ENCODE measurements at regions not wholly inside any gene's neighbourhood (a gene's known extent, or its start where the extent isn't known, plus 50 kb on each side); places are given as distances from the start of the nearest gene placed in this dataset.
A peak's percentile ranks its signal among the peaks of the same experiment; 100 is the strongest.

DNA sequence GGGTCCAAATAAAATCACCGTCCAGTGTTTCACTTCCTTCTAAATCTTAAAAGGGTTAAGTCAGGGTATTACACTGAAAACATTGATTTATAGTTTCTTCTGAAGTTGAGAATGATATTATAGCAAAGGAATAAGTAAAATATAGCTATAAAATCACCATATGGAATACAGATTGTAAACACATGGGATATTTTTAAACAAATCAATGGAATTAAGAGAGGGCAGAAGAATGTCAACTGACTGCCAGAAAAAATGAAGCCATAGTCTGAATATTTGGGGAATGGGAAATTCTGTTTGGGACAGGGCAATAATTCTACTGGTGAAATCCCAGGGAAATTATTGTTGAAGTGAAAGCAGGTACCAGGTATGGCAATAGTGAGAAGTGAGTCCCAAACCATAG, 664.6 kb downstream of the NCAM2 start:
- no peak for DNase-seq
- H3K27ac ChIP-seq (ENCODE audit: low read depth in 1 of 3, low read length in 2 of 3) = no peak overlapping the region
- no peak overlapping the region for H3K4me3 ChIP-seq (ENCODE audit: low read depth in 1 of 3, low read length in 3 of 3)
- H3K27me3 ChIP-seq (ENCODE audit: control insufficient read depth in 3 of 3, insufficient read depth in 3 of 3, low read length in 3 of 3) = no peaks in the 10 kb centered on the region
- no peaks in the 10 kb centered on the region for H3K36me3 ChIP-seq (ENCODE audit: control insufficient read depth in 3 of 3, insufficient read depth in 2 of 3, low read depth in 1 of 3, low read length in 3 of 3)
- no peak for FAIRE-seq
- 72 to 90% (median 89%) methylated on average over 1 of the region's 1 CpG for WGBS, 3 donors
- no peaks in the 10 kb centered on the region for H3K4me1 ChIP-seq (ENCODE audit: control insufficient read depth in 3 of 3, insufficient read depth in 2 of 3, low read depth in 1 of 3, low read length in 2 of 3)
- no peaks in the 10 kb centered on the region for H3K9me3 ChIP-seq (ENCODE audit: control insufficient read depth in 2 of 2, insufficient read depth in 1 of 2, low read depth in 1 of 2, low read length in 1 of 2)

DNA sequence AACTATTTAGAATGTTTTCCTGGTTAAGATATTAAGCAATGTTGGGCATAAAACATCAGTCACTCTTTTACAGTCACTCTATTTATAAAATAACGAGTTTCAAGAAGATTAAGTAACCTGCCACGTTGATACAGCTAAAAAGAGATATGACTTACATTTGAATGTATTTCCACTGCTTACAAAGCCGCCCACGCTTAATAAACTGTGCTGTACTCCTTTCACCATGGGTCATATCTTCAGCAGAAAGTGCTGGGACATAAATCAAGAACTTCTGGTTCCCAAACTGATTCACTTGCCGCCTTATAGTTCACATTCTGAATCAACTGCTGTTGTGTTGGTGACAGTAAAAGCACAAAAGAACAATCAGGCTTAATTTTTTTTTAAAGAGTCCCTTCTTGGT, 666.7 kb downstream of the NCAM2 start:
- H3K27me3 ChIP-seq (ENCODE audit: control insufficient read depth in 3 of 3, insufficient read depth in 3 of 3, low read length in 3 of 3) = no peaks in the 10 kb centered on the region
- FAIRE-seq = no peak
- H3K27ac ChIP-seq (ENCODE audit: low read depth in 1 of 3, low read length in 2 of 3) = no peak overlapping the region

DNA sequence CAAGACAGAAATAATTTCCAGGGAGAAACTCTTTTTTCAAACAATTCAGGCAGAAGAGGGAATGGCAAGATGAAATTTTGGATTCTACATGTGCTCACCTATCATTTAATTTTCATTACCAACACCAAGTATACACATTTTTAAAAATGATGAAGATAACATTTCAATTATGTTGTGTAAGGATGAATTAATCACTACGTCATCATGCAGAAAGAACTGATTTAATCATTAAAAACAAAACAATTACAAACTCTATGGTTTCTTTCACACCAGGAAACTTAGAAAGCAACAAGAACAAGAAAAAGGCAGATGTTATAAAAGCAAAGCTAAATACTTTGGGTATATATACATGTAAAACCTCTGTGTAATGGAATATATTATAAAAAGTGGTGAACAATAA, 668.5 kb downstream of the NCAM2 start:
- FAIRE-seq (no peak), DNase-seq (no peak)
- H3K9me3 ChIP-seq (ENCODE audit: control insufficient read depth in 2 of 2, insufficient read depth in 1 of 2, low read depth in 1 of 2, low read length in 1 of 2) = peaks cover 0 to 3% of the 10 kb centered on the region in 2 donors
- WGBS, 3 donors = 67 to 87% (median 74%) methylated on average over 1 of the region's 1 CpG
- H3K4me1 ChIP-seq (ENCODE audit: control insufficient read depth in 3 of 3, insufficient read depth in 2 of 3, low read depth in 1 of 3, low read length in 2 of 3) = no peaks in the 10 kb centered on the region
- no peaks in the 10 kb centered on the region for H3K27me3 ChIP-seq (ENCODE audit: control insufficient read depth in 3 of 3, insufficient read depth in 3 of 3, low read length in 3 of 3)
- H3K36me3 ChIP-seq (ENCODE audit: control insufficient read depth in 3 of 3, insufficient read depth in 2 of 3, low read depth in 1 of 3, low read length in 3 of 3) = no peaks in the 10 kb centered on the region
- H3K27ac ChIP-seq (ENCODE audit: low read depth in 1 of 3, low read length in 2 of 3) = no peak overlapping the region
- no peak overlapping the region for H3K4me3 ChIP-seq (ENCODE audit: low read depth in 1 of 3, low read length in 3 of 3)

More for the DNA sequence above, 666.7 kb downstream of the NCAM2 start:
- no peak for DNase-seq
- H3K4me1 ChIP-seq (ENCODE audit: control insufficient read depth in 3 of 3, insufficient read depth in 2 of 3, low read depth in 1 of 3, low read length in 2 of 3) = no peaks in the 10 kb centered on the region
- 68 to 73% (median 69%) methylated on average over 5 of the region's 5 CpGs for WGBS, 3 donors
- no peaks in the 10 kb centered on the region for H3K36me3 ChIP-seq (ENCODE audit: control insufficient read depth in 3 of 3, insufficient read depth in 2 of 3, low read depth in 1 of 3, low read length in 3 of 3)
- H3K4me3 ChIP-seq (ENCODE audit: low read depth in 1 of 3, low read length in 3 of 3) = no peak overlapping the region
- H3K9me3 ChIP-seq (ENCODE audit: control insufficient read depth in 2 of 2, insufficient read depth in 1 of 2, low read depth in 1 of 2, low read length in 1 of 2) = peaks cover 0 to 3% of the 10 kb centered on the region in 2 donors

DNA sequence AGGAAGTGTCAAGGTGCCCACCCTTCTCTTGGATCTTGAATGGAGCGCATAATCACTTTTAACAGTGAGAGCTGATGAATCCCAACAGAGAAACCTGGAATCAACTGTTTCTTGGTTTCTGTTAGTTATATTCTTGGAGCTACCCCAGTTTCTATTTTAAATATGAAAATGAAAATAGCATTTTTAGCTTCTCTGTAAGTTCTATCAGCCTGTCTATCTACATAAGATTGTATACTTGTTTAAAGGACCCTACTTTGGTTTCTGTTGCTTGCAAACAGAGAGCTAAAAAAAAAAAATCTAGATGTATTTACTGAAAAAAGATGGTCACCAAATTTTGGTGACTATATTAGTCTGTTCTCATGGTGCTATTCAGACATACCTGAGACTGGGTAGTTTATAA, 670.0 kb downstream of the NCAM2 start:
- Histone ChIP-seq H3K27me3 (ENCODE audit: control insufficient read depth in 3 of 3, insufficient read depth in 3 of 3, low read length in 3 of 3) (no peaks in the 10 kb centered on the region), H3K36me3 (ENCODE audit: control insufficient read depth in 3 of 3, insufficient read depth in 2 of 3, low read depth in 1 of 3, low read length in 3 of 3) (no peaks in the 10 kb centered on the region), H3K9me3 (ENCODE audit: control insufficient read depth in 2 of 2, insufficient read depth in 1 of 2, low read depth in 1 of 2, low read length in 1 of 2) (peaks cover 0 to 3% of the 10 kb centered on the region in 2 donors), H3K4me1 (ENCODE audit: control insufficient read depth in 3 of 3, insufficient read depth in 2 of 3, low read depth in 1 of 3, low read length in 2 of 3) (no peaks in the 10 kb centered on the region), H3K27ac (ENCODE audit: low read depth in 1 of 3, low read length in 2 of 3) (no peak overlapping the region), H3K4me3 (ENCODE audit: low read depth in 1 of 3, low read length in 3 of 3) (no peak overlapping the region)
- no peak for DNase-seq
- FAIRE-seq = no peak
- WGBS, 3 donors = 88 to 93% (median 90%) methylated on average over 1 of the region's 1 CpG

DNA sequence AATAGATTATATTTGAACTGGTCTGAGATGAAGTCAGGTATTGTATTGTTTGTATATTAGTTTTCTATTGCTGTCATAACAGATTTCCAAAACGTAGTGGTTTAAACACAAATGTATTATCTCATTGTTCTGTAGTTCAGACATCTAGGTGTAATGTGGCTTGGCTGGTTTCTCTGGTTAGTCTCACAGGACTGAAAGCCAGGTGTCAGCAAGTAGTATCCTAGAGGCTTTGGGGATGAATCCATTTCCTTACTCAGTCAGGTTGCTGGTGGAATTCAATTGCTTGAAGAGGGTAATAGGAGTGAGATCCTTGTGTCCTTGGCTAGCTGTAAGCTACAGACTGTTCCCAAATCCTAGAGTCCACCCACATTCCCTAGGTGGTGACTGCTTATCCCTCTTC, 675.8 kb downstream of the NCAM2 start:
- DNase-seq (no peak), FAIRE-seq (no peak)
- 50 to 62% (median 52%) methylated on average over 1 of the region's 1 CpG for WGBS, 3 donors
- peaks cover 0 to 3% of the 10 kb centered on the region in 2 donors for H3K9me3 ChIP-seq (ENCODE audit: control insufficient read depth in 2 of 2, insufficient read depth in 1 of 2, low read depth in 1 of 2, low read length in 1 of 2)
- no peak overlapping the region for H3K27ac ChIP-seq (ENCODE audit: low read depth in 1 of 3, low read length in 2 of 3)
- no peaks in the 10 kb centered on the region for H3K36me3 ChIP-seq (ENCODE audit: control insufficient read depth in 3 of 3, insufficient read depth in 2 of 3, low read depth in 1 of 3, low read length in 3 of 3)
- H3K4me3 ChIP-seq (ENCODE audit: low read depth in 1 of 3, low read length in 3 of 3) = no peak overlapping the region
- H3K4me1 ChIP-seq (ENCODE audit: control insufficient read depth in 3 of 3, insufficient read depth in 2 of 3, low read depth in 1 of 3, low read length in 2 of 3) = no peaks in the 10 kb centered on the region
- no peaks in the 10 kb centered on the region for H3K27me3 ChIP-seq (ENCODE audit: control insufficient read depth in 3 of 3, insufficient read depth in 3 of 3, low read length in 3 of 3)

DNA sequence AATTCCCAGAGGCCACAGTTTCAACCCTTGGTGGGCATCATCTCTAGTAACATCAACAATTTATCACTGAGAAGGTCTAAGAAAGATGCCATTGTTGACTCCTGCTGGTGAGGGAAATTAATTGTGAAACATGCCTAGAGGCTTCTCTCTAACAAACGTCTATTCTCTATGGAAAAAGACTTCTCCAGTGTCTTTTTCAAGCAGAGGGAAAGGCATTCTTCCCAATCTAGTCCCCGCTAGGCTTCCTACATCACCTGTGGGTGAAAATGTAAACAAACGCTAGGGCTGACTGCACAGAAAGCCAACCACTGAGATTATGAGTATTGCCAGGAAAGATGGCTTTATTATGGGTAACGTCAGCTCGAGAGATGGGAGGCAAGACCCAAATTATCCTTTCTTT, 677.4 kb downstream of the NCAM2 start:
- Histone ChIP-seq H3K36me3 (ENCODE audit: control insufficient read depth in 3 of 3, insufficient read depth in 2 of 3, low read depth in 1 of 3, low read length in 3 of 3) (no peaks in the 10 kb centered on the region), H3K4me3 (ENCODE audit: low read depth in 1 of 3, low read length in 3 of 3) (no peak overlapping the region), H3K27me3 (ENCODE audit: control insufficient read depth in 3 of 3, insufficient read depth in 3 of 3, low read length in 3 of 3) (no peaks in the 10 kb centered on the region), H3K4me1 (ENCODE audit: control insufficient read depth in 3 of 3, insufficient read depth in 2 of 3, low read depth in 1 of 3, low read length in 2 of 3) (no peaks in the 10 kb centered on the region), H3K9me3 (ENCODE audit: control insufficient read depth in 2 of 2, insufficient read depth in 1 of 2, low read depth in 1 of 2, low read length in 1 of 2) (no peaks in the 10 kb centered on the region), H3K27ac (ENCODE audit: low read depth in 1 of 3, low read length in 2 of 3) (no peak overlapping the region)
- no peak for FAIRE-seq
- 61 to 69% (median 68%) methylated on average over 5 of the region's 5 CpGs for WGBS, 3 donors
- DNase-seq = no peak

DNA sequence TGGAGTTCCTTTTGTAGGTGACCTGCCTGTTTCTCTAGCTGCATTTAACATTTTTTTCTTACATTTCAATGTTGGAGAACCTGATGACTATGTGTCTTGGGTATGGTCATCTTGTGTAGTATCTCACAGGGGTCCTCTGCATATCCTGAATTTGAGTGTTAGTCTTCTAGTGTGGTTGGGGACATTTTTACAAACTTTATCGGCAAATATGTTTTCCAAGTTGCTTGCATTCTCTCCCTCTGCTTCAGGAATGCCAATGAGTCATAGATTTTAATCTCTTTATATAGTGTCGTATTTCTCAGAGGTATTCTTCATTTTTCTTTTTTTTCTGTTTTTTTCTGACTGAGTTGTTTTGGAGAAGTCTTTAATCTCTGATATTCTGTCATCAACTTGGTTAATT, 684.0 kb downstream of the NCAM2 start:
- 60 to 71% (median 70%) methylated on average over 2 of the region's 2 CpGs for WGBS, 3 donors
- no peaks in the 10 kb centered on the region for H3K36me3 ChIP-seq (ENCODE audit: control insufficient read depth in 3 of 3, insufficient read depth in 2 of 3, low read depth in 1 of 3, low read length in 3 of 3)
- H3K27ac ChIP-seq (ENCODE audit: low read depth in 1 of 3, low read length in 2 of 3) = no peak overlapping the region
- no peaks in the 10 kb centered on the region for H3K9me3 ChIP-seq (ENCODE audit: control insufficient read depth in 2 of 2, insufficient read depth in 1 of 2, low read depth in 1 of 2, low read length in 1 of 2)
- FAIRE-seq = no peak
- H3K27me3 ChIP-seq (ENCODE audit: control insufficient read depth in 3 of 3, insufficient read depth in 3 of 3, low read length in 3 of 3) = no peaks in the 10 kb centered on the region
- H3K4me1 ChIP-seq (ENCODE audit: control insufficient read depth in 3 of 3, insufficient read depth in 2 of 3, low read depth in 1 of 3, low read length in 2 of 3) = no peaks in the 10 kb centered on the region
- DNase-seq = no peak
- H3K4me3 ChIP-seq (ENCODE audit: low read depth in 1 of 3, low read length in 3 of 3) = no peak overlapping the region

DNA sequence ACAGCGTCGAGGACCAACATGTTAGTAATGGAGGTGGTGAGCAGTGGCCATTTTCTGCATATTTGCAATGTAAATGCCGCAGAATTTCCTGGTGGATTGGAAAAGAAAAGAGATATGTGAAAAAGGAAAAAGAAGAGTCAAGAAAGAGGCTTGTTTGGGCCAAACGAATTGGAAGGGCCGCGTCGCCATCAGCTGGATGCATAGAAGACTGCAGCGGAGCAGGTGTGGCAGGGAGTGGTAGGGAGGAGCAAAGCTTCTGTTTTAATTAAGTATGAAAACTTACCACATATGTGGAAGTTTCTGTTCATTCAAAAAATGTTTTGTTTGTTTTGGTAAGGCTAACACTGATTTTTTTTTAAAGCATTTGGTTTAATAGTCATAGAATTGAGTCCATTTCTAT, 690.7 kb downstream of the NCAM2 start:
- no peaks in the 10 kb centered on the region for H3K36me3 ChIP-seq (ENCODE audit: control insufficient read depth in 3 of 3, insufficient read depth in 2 of 3, low read depth in 1 of 3, low read length in 3 of 3)
- peaks cover 0 to 2% of the 10 kb centered on the region in 2 donors for H3K9me3 ChIP-seq (ENCODE audit: control insufficient read depth in 2 of 2, insufficient read depth in 1 of 2, low read depth in 1 of 2, low read length in 1 of 2)
- no peak overlapping the region for H3K4me3 ChIP-seq (ENCODE audit: low read depth in 1 of 3, low read length in 3 of 3)
- DNase-seq (peak in 1 of 2 donors; percentile 16), FAIRE-seq (no peak)
- H3K27ac ChIP-seq (ENCODE audit: low read depth in 1 of 3, low read length in 2 of 3) = no peak overlapping the region
- 48 to 65% (median 49%) methylated on average over 8 of the region's 8 CpGs for WGBS, 3 donors
- H3K4me1 ChIP-seq (ENCODE audit: control insufficient read depth in 3 of 3, insufficient read depth in 2 of 3, low read depth in 1 of 3, low read length in 2 of 3) = no peaks in the 10 kb centered on the region
- H3K27me3 ChIP-seq (ENCODE audit: control insufficient read depth in 3 of 3, insufficient read depth in 3 of 3, low read length in 3 of 3) = no peaks in the 10 kb centered on the region

DNA sequence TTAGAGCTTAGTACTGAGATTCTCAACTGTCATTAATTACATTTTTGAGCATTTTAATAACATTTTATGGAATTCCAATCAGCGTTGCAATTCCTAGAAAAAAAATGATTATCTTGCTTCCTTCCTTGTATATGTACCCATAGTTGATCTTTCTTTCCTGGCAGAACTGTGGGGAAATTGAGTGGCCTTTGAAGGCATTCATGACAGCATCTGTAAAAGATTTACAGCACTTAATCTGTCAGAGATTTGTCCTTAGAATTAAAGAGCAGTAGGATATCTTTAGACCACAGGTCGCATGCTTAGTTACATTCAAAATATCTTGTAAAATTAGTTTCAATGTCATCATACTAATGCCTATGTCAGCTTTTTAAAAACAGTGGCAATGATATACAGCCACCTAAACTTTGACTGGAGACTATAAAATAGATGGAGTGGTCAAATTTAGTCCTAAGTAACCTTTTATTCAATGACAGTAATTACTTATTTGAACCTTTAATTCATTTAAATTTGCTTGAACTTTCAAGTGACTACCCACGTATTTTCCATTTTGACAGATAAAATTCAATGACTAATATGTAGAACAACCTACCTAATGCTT, 692.0 kb downstream of the NCAM2 start:
- DNase-seq = no peak
- no peak for FAIRE-seq
- 56 to 66% (median 57%) methylated on average over 3 of the region's 3 CpGs for WGBS, 3 donors
- no peaks in the 10 kb centered on the region for H3K27me3 ChIP-seq (ENCODE audit: control insufficient read depth in 3 of 3, insufficient read depth in 3 of 3, low read length in 3 of 3)
- H3K36me3 ChIP-seq (ENCODE audit: control insufficient read depth in 3 of 3, insufficient read depth in 2 of 3, low read depth in 1 of 3, low read length in 3 of 3) = no peaks in the 10 kb centered on the region
- H3K27ac ChIP-seq (ENCODE audit: low read depth in 1 of 3, low read length in 2 of 3) = no peak overlapping the region
- H3K9me3 ChIP-seq (ENCODE audit: control insufficient read depth in 2 of 2, insufficient read depth in 1 of 2, low read depth in 1 of 2, low read length in 1 of 2) = peaks cover 0 to 2% of the 10 kb centered on the region in 2 donors
- no peak overlapping the region for H3K4me3 ChIP-seq (ENCODE audit: low read depth in 1 of 3, low read length in 3 of 3)
- H3K4me1 ChIP-seq (ENCODE audit: control insufficient read depth in 3 of 3, insufficient read depth in 2 of 3, low read depth in 1 of 3, low read length in 2 of 3) = no peaks in the 10 kb centered on the region

All from small intestine (tissue), 7 donors.